MM.1S (cell line): ENCODE measurements at regions not wholly inside any gene's neighbourhood (a gene's known extent, or its start where the extent isn't known, plus 50 kb on each side); places are given as distances from the start of the nearest gene placed in this dataset.

Source experiments
- DNase-seq: peaks from one replicate; pipeline ENCODE4 v3.0.0-alpha.2; 2015
- H2AFZ ChIP-seq: fragments of 300-600 bp; sonication (generic); 2 replicates; pipeline ENCODE4 v1.6.0; 2016; ENCODE audit warnings: antibody characterized with exemption, low read length
- H3F3A ChIP-seq: fragments of 300-600 bp; sonication (generic); 2 replicates; pipeline ENCODE4 v1.6.1; 2016; ENCODE audit warnings: mild to moderate bottlenecking, antibody characterized with exemption, low read length, moderate library complexity, mixed read lengths; ENCODE audit not compliant: insufficient read depth
- H3K27ac ChIP-seq: fragments of 300-600 bp; sonication (generic); 2 replicates; pipeline ENCODE4 v1.5.1; 2016; ENCODE audit warnings: mild to moderate bottlenecking, low read length
- H3K27me3 ChIP-seq: fragments of 300-600 bp; sonication (generic); replicated peaks from 2 replicates; pipeline ENCODE4 v1.6.0; 2016; ENCODE audit warnings: low read length; ENCODE audit not compliant: insufficient read depth
- H3K36me3 ChIP-seq: fragments of 300-600 bp; sonication (generic); replicated peaks from 2 replicates; pipeline ENCODE4 v1.6.1; 2016; ENCODE audit warnings: mild to moderate bottlenecking, low read length, mixed read lengths; ENCODE audit not compliant: insufficient read depth
- H3K4me1 ChIP-seq: fragments of 300-600 bp; sonication (generic); 2 replicates; pipeline ENCODE4 v1.6.1; 2016; ENCODE audit warnings: low read length, mixed read lengths
- H3K4me2 ChIP-seq: fragments of 300-600 bp; sonication (generic); 2 replicates; pipeline ENCODE4 v1.6.0; 2016; ENCODE audit warnings: low read depth, low read length
- H3K4me3 ChIP-seq: fragments of 300-600 bp; sonication (generic); 2 replicates; pipeline ENCODE4 v1.5.1; 2016; ENCODE audit warnings: low read length, mixed read lengths
- H3K79me2 ChIP-seq: fragments of 300-600 bp; sonication (generic); 2 replicates; pipeline ENCODE4 v1.6.1; 2016; ENCODE audit warnings: mixed run types, low read length, mixed read lengths
- H3K9ac ChIP-seq: fragments of 300-600 bp; sonication (generic); 2 replicates; pipeline ENCODE4 v1.6.1; 2016; ENCODE audit warnings: low read length, mixed read lengths
- H3K9me2 ChIP-seq: fragments of 300-600 bp; sonication (generic); replicated peaks from 2 replicates; pipeline ENCODE4 v1.6.1; 2016; ENCODE audit warnings: mild to moderate bottlenecking, low read length, mixed read lengths; ENCODE audit not compliant: insufficient read depth
- H3K9me3 ChIP-seq: fragments of 300-600 bp; sonication (generic); replicated peaks from 2 replicates; pipeline ENCODE4 v1.6.1; 2016; ENCODE audit warnings: mild to moderate bottlenecking, low read length, mixed read lengths; ENCODE audit not compliant: insufficient read depth
- H4K20me1 ChIP-seq: fragments of 300-600 bp; sonication (generic); 2 replicates; pipeline ENCODE4 v1.6.1; 2016; ENCODE audit warnings: mild to moderate bottlenecking, low read length, moderate library complexity, mixed read lengths; ENCODE audit not compliant: insufficient read depth
- CTCF ChIP-seq: fragments of 300-600 bp; sonication (generic); IDR thresholded peaks from 2 replicates; pipeline ENCODE4 v1.5.1; 2016; ENCODE audit warnings: antibody characterized with exemption, low read length, mixed read lengths
- EZH2 ChIP-seq: fragments of 300-600 bp; sonication (generic); optimal IDR thresholded peaks from 2 replicates; pipeline ENCODE3; 2017; ENCODE audit warnings: low read depth, mild to moderate bottlenecking, antibody characterized with exemption, low read length, mixed read lengths
- EZH2phosphoT487 ChIP-seq: fragments of 300-600 bp; sonication (generic); IDR thresholded peaks from 2 replicates; pipeline ENCODE4 v1.6.1; 2018; ENCODE audit warnings: antibody characterized with exemption, low read length

- Histone ChIP-seq H2AFZ (no peak overlapping the region), H3K4me3 (no peak overlapping the region), H3F3A (no peaks in the 10 kb centered on the region), H3K27ac (no peak overlapping the region), H3K4me2 (no peak overlapping the region), H3K79me2 (no peaks in the 10 kb centered on the region), H3K9me3 (no peaks in the 10 kb centered on the region), H3K4me1 (no peaks in the 10 kb centered on the region), H4K20me1 (no peaks in the 10 kb centered on the region), H3K36me3 (no peaks in the 10 kb centered on the region), H3K9ac (no peak overlapping the region), H3K27me3 (no peaks in the 10 kb centered on the region), H3K9me2 (no peaks in the 10 kb centered on the region)
- no peak for DNase-seq
- TF ChIP-seq EZH2 = no peak
- no peak for TF ChIP-seq EZH2phosphoT487
- no peak for TF ChIP-seq CTCF
Observed at GRCh38 chr1:55512466-55512865, 297.3 kb upstream of the USP24 start.

GRCh38 chr1:55507578-55507931 is 292.4 kb upstream of the USP24 start:
- no peak for DNase-seq
- no peaks in the 10 kb centered on the region for H3K36me3 ChIP-seq
- H3K4me3 ChIP-seq = no peak overlapping the region
- H3K4me2 ChIP-seq = no peak overlapping the region
- H3K9me3 ChIP-seq = no peaks in the 10 kb centered on the region
- H3K9ac ChIP-seq = no peak overlapping the region
- no peaks in the 10 kb centered on the region for H3F3A ChIP-seq
- no peaks in the 10 kb centered on the region for H3K27me3 ChIP-seq
- no peaks in the 10 kb centered on the region for H4K20me1 ChIP-seq
- H3K79me2 ChIP-seq = no peaks in the 10 kb centered on the region
- no peaks in the 10 kb centered on the region for H3K9me2 ChIP-seq
- no peak overlapping the region for H3K27ac ChIP-seq
- TF ChIP-seq EZH2 (no peak), EZH2phosphoT487 (no peak)
- no peak overlapping the region for H2AFZ ChIP-seq
- H3K4me1 ChIP-seq = no peaks in the 10 kb centered on the region; the same call in 1 of the 2 replicates

GRCh38 chr1:55506740-55507577 is 291.8 kb upstream of the USP24 start:
- no peaks in the 10 kb centered on the region for H3K9me3 ChIP-seq
- H3K9ac ChIP-seq = no peak overlapping the region
- no peaks in the 10 kb centered on the region for H3K9me2 ChIP-seq
- TF ChIP-seq EZH2phosphoT487 (no peak), CTCF (no peak), EZH2 (no peak)
- no peak overlapping the region for H3K4me2 ChIP-seq
- no peaks in the 10 kb centered on the region for H3K79me2 ChIP-seq
- no peak overlapping the region for H3K4me3 ChIP-seq
- no peak for DNase-seq
- no peaks in the 10 kb centered on the region for H3K36me3 ChIP-seq
- no peak overlapping the region for H2AFZ ChIP-seq
- no peaks in the 10 kb centered on the region for H3F3A ChIP-seq
- no peaks in the 10 kb centered on the region; the same call in 1 of the 2 replicates for H3K4me1 ChIP-seq
- no peaks in the 10 kb centered on the region for H3K27me3 ChIP-seq
- no peaks in the 10 kb centered on the region for H4K20me1 ChIP-seq
- no peak overlapping the region for H3K27ac ChIP-seq

- no peaks in the 10 kb centered on the region for H3K36me3 ChIP-seq
- H3K9me3 ChIP-seq = no peaks in the 10 kb centered on the region
- H3K27ac ChIP-seq = no peak overlapping the region
- DNase-seq = no peak
- H3K9me2 ChIP-seq = no peaks in the 10 kb centered on the region
- no peak overlapping the region for H3K4me2 ChIP-seq
- no peaks in the 10 kb centered on the region for H3K79me2 ChIP-seq
- no peak overlapping the region for H2AFZ ChIP-seq
- H3K9ac ChIP-seq = no peak overlapping the region
- no peaks in the 10 kb centered on the region for H3F3A ChIP-seq
- no peaks in the 10 kb centered on the region for H4K20me1 ChIP-seq
- H3K4me3 ChIP-seq = no peak overlapping the region
- no peaks in the 10 kb centered on the region for H3K27me3 ChIP-seq
- TF ChIP-seq EZH2 = no peak
- no peak for TF ChIP-seq EZH2phosphoT487
- no peak for TF ChIP-seq CTCF
- H3K4me1 ChIP-seq = no peaks in the 10 kb centered on the region; the same call in 1 of the 2 replicates
Observed at GRCh38 chr1:55505326-55505725, 290.2 kb upstream of the USP24 start.
